Choroid plexus epithelial cell (primary cell): ENCODE measurements at regions not wholly inside any gene's neighbourhood (a gene's known extent, or its start where the extent isn't known, plus 50 kb on each side); places are given as distances from the start of the nearest gene placed in this dataset.

Source experiments
- DNase-seq: peaks from one replicate; pipeline ENCODE4 v3.0.0-alpha.2; 2010; ENCODE audit warnings: low read depth
- H3K4me3 ChIP-seq: 2 replicates; pipeline ENCODE4 v1.5.1; 2011; ENCODE audit warnings: low read depth, mild to moderate bottlenecking, control low read depth, low read length, moderate library complexity
- CTCF ChIP-seq: conservative IDR thresholded peaks from 2 replicates; pipeline ENCODE4 v1.5.1; 2011; ENCODE audit warnings: low read depth, mild to moderate bottlenecking, control low read depth, inconsistent platforms, low read length, moderate library complexity

GRCh38 chr2:180497621-180498152, 482.7 kb upstream of the UBE2E3 start:
- no peak for TF ChIP-seq CTCF
- no peak overlapping the region for H3K4me3 ChIP-seq
- DNase-seq, result no peak

GRCh38 chr2:180495606-180496005, 484.8 kb upstream of the UBE2E3 start:
- DNase-seq, result peak; percentile 55
- TF ChIP-seq CTCF, result no peak
- no peak overlapping the region for H3K4me3 ChIP-seq

- DNase-seq, result no peak
- no peak for TF ChIP-seq CTCF
- no peak overlapping the region for H3K4me3 ChIP-seq
These were observed 486.1 kb upstream of the UBE2E3 start for GRCh38 chr2:180494286-180494685.

DNA sequence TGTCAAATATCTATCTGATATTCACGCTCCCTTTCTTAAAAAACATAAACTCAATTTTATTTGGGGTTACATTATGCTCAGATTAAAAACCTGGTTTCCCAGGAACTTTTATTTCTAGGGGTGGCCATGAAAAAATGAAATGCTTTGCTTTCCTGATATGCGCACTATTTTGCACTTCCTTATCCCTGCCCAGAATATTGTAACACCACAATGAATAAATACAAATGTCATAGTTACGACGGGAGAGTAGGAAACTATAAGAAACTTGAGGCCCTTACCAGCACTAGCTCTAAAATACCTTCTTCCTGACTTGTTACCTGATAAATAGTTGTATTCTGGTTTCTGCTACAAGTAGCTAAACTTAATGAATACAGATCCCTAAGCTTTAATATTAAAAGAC, 475.6 kb upstream of the CWC22 start:
- DNase-seq, result no peak
- H3K4me3 ChIP-seq, result no peak overlapping the region
- no peak for TF ChIP-seq CTCF

DNA sequence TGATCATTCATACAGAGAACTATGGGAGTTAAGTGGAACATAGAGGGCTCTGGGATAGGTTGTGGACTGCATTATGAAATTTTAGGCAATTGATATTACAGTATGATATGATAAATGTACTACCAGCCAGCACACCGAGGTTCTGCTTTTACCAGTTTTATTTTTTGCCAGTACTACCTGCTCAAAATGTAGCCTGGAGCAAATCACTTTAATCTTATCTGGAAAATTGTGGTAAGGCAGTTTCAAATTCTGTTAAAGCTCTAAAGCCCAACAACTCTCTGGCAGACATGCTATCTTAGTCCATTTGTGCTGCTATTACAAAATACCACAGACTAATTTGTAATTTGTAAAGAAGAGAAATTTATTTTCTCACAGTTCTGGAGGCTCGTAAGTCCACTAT, 474.9 kb upstream of the CWC22 start:
- H3K4me3 ChIP-seq, result no peak overlapping the region
- TF ChIP-seq CTCF, result no peak
- DNase-seq, result no peak

DNA sequence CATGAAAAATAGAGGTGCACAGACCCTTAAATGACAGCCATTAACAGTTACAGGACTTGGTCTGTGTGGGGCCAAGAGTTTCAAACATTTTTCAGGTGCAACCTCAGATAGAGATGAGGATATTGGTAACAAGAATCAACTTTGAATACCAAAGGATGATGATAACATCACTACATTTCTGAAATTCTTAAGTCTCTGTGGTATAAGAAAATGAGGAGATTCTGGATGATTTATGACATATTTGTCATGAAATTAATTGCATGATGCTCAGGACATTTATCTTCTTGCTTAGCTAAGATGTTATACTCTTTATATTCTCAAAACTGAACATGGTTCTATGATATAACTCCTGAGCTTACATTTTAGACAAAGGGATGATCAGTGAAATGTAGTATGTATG, 471.8 kb upstream of the CWC22 start:
- peak; percentile 4 for DNase-seq
- TF ChIP-seq CTCF, result no peak
- no peak overlapping the region for H3K4me3 ChIP-seq

GRCh38 chr2:180474716-180475115, 467.6 kb upstream of the CWC22 start:
- DNase-seq, result peak; percentile 13
- TF ChIP-seq CTCF, result no peak
- no peak overlapping the region for H3K4me3 ChIP-seq
